ENCODE measurements at regions not wholly inside any gene's neighbourhood (a gene's known extent, or its start where the extent isn't known, plus 50 kb on each side); places are given as distances from the start of the nearest gene placed in this dataset.
"Not testable (repeated sequence)": the region's sequence is repeated elsewhere in the genome, so short reads cannot be mapped to it uniquely, and the experiment has no call there.

DNA sequence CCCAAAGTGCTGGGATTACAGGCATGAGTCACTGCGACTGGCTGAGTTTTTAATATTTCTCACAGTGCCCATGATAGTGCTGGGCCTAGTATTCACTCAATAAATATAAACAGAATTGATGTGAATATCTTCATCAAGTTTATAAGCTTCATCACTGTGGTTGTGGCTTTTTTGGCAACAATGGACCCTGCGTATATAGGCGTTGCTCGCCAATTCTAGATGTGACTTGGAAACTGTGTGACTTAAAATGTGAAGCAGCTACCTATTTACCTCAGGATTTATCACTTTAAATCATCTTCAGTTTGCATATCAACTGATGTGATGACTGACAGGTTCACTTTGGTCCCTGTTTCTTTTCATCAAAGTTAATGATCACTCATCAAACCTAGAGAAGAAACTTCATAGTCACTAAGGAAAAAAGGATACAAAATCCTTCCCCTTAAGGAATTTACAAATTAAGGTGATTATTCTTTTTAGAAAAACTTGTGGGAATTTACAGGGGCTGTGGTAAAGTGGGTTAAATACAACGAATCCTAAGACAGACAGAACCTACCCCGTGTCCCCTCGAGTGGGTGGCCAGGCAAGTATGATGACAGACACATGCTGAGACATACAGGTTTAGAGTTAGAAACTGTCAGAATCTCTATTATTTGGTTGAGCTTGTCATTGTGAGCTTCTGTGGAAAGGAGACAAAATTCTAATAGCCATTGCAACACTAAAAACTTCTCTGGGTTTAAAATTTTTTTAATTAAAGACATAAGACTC, 101.3 kb downstream of the AKAP11 start:
- no peak for DNase-seq

DNA sequence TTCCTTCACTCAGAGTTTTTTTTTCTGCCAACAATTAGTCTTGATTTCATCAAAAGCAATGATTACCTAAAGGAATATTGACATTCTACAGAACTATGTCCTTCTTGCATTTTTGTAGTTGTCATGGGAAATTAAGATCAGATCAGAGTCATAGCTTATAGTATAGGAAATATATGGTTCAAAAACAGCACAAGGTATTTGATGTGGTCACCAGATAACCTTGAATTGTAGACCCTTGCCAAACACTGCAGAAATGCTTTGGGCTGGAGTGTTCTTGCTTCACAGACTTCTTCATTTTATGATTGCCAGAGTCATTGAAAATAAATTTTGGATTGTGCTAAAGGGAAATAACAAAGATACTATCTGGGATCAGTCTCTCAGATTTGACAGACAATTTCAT, 103.7 kb downstream of the AKAP11 start:
- no peak for DNase-seq

DNA sequence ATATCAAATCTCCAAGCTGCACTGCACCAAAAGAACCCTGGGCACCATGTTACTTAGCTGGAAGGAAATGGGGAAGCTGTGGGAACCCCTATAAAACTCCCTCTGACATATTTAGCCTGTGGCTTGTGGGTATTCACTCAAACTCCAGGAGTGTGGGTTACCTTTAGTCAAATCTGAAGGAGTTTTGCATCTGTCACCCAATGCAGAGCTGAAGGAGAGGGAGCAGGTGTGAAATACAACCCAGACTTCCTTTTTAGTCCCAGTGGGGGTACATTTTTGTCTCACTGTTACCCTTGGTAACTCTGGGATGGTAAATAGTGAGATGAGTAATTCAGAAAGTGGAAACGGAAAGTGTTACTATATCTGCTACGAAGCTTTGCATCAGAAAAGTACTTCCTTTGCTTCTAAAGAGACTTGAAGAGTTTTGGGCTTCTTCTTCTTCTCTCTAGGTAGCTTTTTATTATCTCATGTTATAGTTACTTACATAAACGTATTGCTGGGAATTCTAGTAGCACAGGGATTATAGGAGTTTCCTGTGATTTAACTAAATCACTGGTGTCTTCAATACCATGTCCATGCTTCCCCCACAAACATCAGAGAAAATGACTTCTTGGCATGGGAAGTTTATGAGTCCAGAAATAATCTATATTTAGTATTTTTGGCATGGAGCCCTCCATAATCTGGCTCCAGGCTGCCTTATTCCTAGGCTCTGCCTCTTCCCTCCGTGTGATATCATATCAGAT, 105.9 kb downstream of the AKAP11 start:
- peak in 1 of 2 donors; percentile 42 for DNase-seq

DNA sequence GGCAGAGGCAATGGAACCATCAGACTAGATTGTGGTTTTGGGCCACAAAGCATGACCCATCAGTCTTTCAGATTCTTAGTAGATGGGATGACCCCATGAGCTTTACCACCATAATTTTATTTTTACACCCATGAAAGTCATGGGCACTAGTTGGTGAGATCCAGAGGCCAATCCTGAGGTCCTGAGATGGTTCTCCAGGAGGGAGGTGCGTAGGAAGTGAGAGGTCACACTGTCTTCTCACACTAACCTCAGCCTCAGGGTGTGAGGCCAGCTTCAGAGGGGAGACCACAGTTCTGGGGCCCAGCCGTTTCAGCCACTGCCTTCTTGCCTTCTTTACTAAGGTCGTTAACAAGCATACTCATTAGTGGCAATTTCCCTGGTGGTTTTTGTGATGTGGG, 106.4 kb downstream of the AKAP11 start:
- peak in 1 of 2 donors; percentile 22 for DNase-seq

DNA sequence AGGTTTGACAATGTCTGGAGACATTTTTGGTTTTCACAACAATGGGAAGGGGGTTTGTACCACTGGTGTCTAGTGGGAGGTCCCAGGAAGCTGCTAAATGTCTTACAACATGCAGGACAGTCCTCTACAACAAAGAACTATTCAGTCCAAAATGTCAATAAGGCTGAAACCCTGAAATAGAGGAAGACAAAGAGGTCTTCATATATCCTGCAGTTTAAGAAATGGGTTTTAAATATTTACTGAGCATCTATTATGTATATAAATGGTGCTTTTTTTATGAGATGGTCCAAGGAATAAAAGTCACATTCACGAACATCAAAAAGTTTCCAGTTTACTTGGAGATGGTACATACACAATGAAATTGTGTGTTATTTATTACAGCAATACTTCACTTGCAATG, 107.3 kb downstream of the AKAP11 start:
- DNase-seq: no peak

DNA sequence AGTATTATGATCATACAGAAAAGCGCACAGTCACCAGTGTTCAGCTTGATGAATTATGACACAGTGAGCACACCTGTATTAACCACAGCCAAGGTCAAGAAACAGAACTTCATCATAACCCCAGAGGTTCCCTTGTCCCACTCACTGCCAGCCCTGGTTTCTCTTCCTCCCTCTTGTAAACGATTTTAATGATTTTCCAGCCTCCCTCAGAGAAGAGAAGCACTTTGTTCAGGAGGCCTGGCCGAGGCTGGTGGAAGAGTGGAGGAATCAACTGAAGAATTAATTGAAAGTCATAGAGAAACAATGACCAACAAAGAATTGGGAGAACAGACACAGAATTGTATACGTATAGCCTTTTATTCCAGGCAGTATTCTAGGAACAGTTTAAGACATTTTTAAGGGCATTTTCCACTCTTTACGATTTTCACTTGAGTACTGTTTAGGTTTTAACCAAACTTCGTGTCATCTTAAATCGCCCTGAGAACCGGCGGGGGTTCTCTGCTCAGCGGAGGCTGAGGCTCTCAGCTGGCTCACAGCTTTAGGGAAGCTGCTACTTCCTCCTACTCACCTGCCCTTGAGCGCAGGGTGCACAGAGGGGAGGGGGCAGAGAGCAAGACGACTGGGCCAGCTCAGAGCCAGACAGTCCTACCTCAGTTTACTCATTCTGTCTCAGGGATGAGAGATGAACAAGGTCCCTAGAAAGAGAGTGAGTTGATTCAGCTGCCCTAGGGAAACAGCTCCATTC, 108.6 kb downstream of the AKAP11 start:
- DNase-seq: no peak

DNA sequence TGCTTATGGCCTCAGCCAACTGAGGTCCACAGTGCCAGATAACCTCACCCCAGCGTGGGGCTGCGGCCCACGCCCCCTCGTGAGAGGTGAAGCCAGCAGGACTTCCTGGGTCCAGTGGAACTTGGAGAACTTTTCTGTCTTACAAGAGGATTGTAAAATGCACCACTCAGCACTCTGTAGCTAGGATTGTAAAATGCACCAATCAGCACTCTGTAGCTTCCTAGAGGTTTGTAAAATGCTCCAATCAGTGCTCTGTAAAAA, 109.1 kb downstream of the AKAP11 start:
- no peak for DNase-seq

DNA sequence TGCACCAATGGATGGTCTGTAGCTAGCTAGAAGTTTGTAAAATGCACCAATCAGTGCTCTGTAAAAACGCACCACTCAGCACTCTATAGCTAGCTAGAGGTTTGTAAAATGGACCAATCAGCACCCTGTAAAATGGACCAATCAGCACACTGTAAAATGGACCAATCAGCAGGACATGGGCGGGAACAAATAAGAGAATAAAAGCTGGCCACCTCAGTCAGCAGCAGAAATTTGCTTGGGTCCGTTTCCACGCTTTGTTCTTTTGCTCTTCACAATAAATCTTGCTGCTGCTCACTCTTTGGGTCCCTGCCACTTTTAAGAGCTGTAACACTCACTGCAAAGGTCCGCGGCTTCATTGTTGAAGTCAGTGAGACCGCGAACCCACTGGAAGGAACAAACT, 109.5 kb downstream of the AKAP11 start:
- DNase-seq: not testable (repeated sequence)

DNA sequence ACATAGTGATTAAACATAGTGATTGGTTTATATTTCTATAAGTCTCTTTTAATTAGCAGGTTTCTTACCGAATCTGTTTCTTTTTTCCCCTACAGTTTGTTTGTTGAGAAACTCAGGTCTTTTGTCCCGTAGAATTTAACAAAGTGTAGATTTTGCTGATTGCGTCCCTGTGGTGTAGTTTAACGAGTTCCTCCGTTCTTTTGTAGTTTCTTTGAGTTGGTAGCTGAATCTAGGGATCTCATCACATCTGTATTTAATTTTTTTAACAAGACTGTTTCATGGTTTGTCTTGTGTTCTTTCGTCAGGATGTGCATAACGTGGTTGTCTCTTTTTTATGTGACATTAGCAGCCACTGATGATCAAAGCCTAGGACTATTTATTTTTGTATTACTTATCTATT, 111.1 kb downstream of the AKAP11 start:
- no peak for DNase-seq

DNA sequence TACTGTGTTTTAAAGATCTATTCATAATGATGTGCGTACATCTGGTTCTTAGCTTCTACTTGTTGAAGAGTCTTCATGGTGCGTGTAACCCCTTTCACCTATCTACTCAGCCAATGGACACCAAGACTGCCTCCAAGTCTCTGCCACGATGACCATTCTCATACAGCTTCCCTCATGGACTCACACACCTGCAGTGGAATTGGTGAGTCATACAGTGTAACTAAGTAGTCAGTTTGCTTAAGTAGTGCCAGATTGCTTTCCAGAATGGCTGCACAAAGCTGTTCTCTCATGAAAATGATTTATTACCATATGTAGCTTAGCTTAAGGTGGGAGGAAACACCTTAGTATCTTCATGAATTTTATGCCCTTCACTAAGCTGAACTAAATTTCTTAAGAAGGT, 112.3 kb downstream of the AKAP11 start:
- DNase-seq: no peak

DNA sequence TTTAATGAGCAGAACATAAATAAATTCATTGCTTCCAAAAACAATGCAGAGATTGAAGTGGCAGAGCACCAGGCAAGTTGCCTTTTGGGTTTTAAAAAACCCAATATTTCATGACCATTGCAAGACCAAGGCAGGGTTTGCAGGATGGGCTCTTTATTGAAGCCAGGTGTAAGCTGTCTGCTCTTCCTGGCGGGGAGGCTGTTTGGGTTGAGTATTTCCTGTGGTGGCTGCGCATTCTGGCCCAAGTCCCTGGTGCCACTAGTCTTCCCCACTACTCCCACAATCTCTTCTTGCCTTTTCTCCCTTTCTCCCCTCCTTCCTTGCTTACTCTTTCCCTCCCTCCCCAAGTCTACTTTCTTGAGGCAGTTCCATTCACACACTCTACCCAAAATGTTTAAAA, 116.4 kb downstream of the AKAP11 start:
- no peak for DNase-seq

DNA sequence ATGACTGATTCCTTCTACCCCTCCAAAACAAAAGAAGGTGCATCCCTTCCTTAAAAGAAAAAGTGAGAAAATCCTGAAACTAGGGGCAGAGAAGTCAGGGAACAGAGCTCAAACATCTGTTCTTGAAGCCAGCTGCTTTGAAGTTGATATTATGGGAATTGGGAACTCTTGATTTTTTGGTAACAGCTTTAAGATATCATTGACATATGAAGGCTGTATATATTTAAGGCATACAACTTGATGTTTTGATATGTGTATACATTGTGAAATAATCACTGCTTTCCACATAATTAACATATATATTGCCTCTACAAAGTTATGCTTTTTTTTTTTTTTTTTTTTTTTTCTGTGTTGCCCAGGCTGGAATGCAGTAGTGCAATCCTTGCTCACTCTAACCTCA, 117.1 kb downstream of the AKAP11 start:
- DNase-seq: no peak

DNA sequence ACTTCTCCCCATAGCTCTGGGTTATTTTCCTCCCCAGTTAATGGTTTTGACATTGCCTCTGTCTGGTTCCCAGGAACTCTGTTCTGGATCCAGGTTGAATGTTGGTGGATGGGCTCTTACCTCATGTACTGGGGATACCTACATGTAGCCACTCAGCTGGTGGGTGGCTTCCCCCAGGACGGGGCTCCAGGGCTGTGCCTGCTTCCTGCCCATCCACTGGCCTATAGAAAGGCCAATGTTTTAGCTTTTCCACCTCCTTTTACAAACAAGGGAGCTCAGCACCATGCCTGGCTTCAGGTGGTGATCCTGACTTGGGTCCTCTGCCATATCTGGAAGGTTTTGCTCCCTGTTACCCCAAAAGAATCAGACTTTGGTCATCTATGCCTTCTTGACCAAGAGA, 120.2 kb downstream of the AKAP11 start:
- DNase-seq: no peak

DNA sequence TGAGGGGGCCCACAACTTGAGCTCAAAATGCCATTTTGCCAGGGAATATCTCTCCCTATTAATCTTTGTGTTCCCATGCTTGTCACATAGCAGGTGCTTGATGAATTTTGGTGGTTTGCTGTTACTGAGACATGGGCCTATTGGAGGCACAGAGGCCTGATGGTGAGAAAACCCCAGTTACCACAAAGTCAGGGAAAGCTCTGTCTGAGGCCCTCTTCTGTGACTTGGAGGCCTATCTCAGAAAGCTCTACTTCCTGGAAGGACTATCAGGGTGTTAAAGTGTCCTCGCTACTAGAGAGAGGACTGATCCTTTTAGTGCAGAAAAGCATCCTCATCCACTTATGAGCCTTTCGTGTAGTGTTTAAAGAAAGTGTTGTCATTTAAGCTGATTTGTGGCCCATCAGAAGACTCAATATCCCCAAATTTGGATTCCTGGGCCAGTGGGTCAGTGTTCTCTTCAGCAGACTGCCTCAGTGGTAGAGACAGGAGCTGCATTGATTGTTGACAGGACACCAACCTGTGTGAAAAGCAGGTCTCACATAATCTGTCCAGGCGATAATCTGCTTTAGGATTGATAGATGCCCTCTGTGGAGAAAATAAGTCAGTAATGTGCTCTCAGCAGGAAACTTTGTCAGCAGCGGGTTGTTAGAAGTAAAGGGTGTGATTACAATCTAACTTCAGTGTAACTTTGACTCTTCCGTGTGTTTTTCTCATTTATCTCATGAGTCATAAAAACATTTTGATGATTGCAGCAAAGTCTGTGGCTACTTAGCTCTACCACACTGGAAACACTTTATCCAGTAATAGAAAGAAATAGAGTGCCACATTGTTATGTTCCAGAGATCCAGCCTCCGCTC, 121.0 kb downstream of the AKAP11 start:
- DNase-seq: peak; percentile 29 to 37

DNA sequence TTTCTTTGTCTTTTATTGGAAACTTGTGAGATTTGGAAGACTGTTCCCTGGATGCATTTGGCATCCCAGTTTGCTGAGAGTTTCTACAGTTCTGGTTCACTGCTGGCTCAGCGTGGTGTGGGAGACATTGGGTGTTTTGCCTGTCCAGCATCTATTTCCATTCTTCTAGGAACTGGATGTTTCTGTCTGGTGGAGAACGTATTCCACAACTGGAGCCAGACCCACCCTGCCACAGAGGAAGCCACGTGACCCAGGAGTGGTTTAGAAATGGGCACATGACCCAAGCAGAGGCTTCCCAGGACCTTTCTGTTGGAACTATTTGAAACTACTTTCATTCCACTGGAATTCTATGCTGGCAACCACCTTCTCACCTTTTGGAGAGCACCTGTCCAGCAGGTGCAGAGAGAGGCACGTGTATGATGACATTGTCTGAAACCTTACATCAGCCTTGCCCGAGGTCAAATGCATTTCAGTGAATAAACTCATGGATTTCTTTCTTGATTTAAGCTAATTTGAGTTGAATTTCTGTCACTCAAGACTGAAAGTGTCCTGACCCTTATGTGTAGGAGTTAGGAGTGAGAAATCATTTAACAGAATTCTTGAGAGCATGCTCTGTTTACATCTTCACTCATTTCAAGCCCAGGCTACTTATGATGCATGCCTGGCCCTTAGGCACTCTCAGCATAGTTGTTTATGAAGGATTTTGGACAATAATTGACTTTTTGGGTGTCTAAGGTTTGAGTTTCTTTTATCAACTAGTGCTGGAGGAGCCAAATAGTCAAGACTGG, 121.8 kb downstream of the AKAP11 start:
- peak in 1 of 2 donors; percentile 25 for DNase-seq

DNA sequence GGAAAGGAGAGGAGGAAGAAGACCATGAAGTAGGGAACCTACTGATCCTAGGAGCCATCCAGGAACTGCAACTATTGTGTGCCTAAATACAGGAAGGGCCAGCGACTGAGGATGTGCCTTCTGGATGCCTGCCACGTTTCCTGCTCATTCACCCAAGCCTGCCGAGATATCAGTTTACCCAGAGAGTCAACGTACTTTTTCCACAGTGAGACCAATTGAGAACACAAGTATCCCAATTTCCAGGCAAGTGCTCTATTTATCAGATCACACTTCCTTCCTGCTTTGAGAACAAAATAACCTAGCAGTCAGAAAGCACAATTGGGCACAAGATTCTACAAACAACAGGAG, 122.4 kb downstream of the AKAP11 start:
- no peak for DNase-seq

DNA sequence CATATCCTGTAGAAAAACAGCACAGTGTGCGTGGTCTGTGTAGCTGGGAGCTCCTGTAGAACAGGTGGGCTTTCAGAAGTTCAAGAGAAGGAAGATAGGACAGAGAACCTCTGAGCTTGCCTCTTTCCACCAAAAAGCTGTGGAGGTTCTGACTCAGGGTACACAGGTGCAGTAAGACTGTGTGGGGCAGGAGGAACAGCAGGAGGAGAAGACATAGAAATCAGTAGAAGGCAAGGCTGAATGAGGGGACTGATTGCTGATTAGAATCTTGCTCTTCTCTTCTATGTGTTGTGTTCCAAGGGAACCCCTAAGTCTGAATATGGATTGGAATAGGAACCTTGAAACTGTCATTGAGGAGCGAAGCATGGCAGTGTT, 122.7 kb downstream of the AKAP11 start:
- DNase-seq: peak in 1 of 2 donors; percentile 26

DNA sequence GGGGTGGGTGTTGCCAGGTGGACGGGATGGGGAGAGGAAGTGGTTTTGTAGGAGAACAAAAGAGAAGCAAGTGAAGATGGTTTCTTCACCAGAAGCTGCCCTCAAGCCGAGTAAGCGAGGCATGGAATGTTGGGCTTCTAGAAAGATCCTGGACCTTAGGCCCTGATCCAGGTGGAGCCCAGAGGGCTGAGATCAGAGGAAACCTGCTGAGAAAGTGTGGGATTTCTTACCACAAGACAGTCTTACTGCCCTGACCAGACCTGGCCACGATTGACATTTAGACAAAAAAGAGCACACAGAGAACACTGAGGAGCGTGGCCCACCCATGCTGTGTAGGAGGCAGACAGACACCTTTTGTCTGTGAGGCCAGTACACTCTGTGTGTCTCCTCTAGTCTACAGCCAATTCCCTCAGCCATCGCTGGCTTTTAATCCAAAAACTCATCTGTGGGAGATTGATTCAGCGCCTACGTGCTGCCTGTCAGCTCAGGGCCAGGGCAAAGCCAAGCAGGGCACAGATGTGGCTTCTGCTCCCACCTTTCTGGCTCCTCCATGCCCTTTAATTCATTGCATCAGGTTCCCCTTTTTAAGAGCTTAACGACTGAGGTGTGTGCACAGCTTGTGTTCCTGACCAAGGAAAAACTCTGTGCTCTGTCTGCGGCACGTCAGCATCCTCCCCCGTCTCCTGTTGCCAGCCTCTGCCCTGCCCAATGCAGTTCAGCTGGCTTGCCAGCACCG, 123.3 kb downstream of the AKAP11 start:
- peak; percentile 38 to 50 for DNase-seq

DNA sequence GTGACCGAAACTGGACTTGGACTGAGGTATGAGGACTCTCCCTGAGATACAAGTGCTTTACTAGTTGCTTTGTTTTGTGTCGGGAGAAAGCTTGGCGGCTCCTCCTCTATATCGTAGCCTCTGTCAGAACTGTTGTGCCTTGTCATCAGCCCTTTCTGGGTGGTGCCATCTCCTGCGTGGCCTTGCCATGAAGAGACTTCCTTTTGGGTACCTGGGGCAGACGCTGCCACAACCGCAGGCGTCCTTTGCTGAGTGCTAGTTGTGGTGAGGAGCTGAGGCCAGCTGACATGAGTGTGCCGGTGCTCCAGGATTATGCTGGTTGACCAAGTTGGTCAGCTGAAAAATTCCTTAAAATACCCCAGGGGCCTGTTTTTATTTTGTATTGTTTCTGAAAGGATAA, 124.5 kb downstream of the AKAP11 start:
- peak; percentile 55 to 67 for DNase-seq

DNA sequence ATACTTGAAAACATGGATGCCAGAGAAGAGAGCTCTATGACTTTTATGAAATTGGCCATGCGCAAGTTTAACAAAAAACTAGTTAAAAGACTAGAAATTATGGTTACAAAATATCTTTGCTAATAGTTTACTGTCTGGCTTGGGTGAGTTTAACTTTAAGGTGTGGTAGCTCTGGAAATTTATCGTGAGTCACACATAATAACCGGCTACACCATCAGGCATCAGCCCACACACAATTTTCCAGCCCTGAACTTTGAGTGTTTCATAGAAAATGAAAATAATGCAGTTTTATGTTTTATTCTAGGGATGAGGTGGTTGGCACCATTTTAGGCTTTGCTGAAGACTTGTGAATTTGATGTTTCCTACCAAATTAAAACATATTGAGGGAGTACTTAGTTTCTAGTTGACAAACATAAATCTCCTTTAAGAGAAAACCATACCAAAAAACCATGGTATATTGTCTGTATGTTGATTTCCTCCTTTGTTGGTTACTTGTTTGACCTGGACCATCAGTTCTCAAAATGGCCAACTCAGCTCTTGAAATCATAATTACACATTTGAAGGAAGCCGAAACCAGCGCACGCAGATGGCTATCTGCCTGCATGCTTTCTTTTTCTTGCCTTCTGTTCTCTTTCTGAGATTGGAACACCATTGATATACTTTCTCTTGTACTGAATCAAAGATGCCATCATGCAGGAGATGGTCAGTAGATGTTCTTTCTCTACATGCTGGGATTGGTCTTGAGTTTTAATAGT, 125.1 kb downstream of the AKAP11 start:
- peak in 1 of 2 donors; percentile 43 for DNase-seq

DNA sequence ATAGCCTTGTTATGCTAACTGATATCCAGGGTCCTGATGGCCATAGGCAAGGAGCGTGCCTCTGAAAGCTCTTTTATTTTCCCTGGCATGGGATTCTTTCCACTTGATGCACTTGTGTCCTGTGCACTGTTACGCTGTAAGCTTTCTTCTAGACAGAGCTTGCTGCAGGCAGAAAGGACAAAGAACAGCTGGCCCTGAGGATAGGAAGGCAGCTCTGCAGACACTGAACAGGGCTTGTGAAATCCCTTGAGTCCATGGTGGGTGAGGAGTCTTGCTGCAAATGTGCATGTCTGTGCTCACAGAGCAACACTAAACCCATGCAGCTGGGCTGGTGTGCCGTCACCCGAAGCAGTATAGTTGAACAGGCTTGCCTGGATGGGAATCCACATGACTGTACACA, 126.6 kb downstream of the AKAP11 start:
- DNase-seq: no peak
